CD4-positive, alpha-beta T cell treated with Interleukin-6 at 100 ng/mL for 8 hours (primary cell): ENCODE measurements at regions not wholly inside any gene's neighbourhood (a gene's known extent, or its start where the extent isn't known, plus 50 kb on each side); places are given as distances from the start of the nearest gene placed in this dataset.
"Not testable (repeated sequence)": the region's sequence is repeated elsewhere in the genome, so short reads cannot be mapped to it uniquely, and the experiment has no call there.

Experiments used
- DNase-seq: peaks from one replicate; pipeline ENCODE4 v3.0.0-alpha.2; 2020; ENCODE audit warnings: mixed read lengths, low spot score

GRCh38 chr21:16420031-16420724, 690.4 kb downstream of the USP25 start:
- DNase-seq, result no peak

- no peak for DNase-seq
These were observed 691.2 kb downstream of the USP25 start for GRCh38 chr21:16421007-16421406.

- no peak for DNase-seq
These were observed 692.2 kb downstream of the USP25 start for GRCh38 chr21:16421965-16422364.

- DNase-seq, result no peak
These were observed 692.9 kb downstream of the USP25 start for GRCh38 chr21:16422702-16423101.

- DNase-seq, result no peak
These were observed 694.1 kb downstream of the USP25 start for GRCh38 chr21:16423921-16424320.

GRCh38 chr21:16424331-16424751, 694.6 kb downstream of the USP25 start:
- no peak for DNase-seq

GRCh38 chr21:16425376-16425775, 695.6 kb downstream of the USP25 start:
- no peak for DNase-seq

- DNase-seq, result no peak
These were observed 697.2 kb downstream of the USP25 start for GRCh38 chr21:16426936-16427335.

GRCh38 chr21:16427587-16428087, 697.9 kb downstream of the USP25 start:
- no peak for DNase-seq

- no peak for DNase-seq
These were observed 707.8 kb downstream of the USP25 start for GRCh38 chr21:16437586-16437985.

- no peak for DNase-seq
These were observed 709.0 kb downstream of the USP25 start for GRCh38 chr21:16438761-16439160.

- DNase-seq, result no peak
These were observed 712.0 kb downstream of the USP25 start for GRCh38 chr21:16441789-16442188.

GRCh38 chr21:16454399-16454798, 724.6 kb downstream of the USP25 start:
- no peak for DNase-seq

GRCh38 chr21:16455526-16455925, 725.7 kb downstream of the USP25 start:
- no peak for DNase-seq

GRCh38 chr21:16455978-16456377, 726.2 kb downstream of the USP25 start:
- DNase-seq, result no peak

GRCh38 chr21:16457498-16457897, 727.7 kb downstream of the USP25 start:
- DNase-seq, result no peak

- no peak for DNase-seq
These were observed 731.2 kb downstream of the USP25 start for GRCh38 chr21:16460936-16461335.

- DNase-seq, result not testable (repeated sequence)
These were observed 734.6 kb downstream of the USP25 start for GRCh38 chr21:16464211-16464889.

GRCh38 chr21:16468184-16468583, 738.4 kb downstream of the USP25 start:
- no peak for DNase-seq

- DNase-seq, result no peak
These were observed 744.2 kb downstream of the USP25 start for GRCh38 chr21:16473988-16474387.

- DNase-seq, result no peak
These were observed 746.5 kb downstream of the USP25 start for GRCh38 chr21:16476056-16476825.

- no peak for DNase-seq
These were observed 758.3 kb downstream of the USP25 start for GRCh38 chr21:16488042-16488441.

- no peak for DNase-seq
These were observed 762.6 kb downstream of the USP25 start for GRCh38 chr21:16492356-16492755.
